BJ (cell line): ENCODE measurements at regions not wholly inside any gene's neighbourhood (a gene's known extent, or its start where the extent isn't known, plus 50 kb on each side); places are given as distances from the start of the nearest gene placed in this dataset.
"Not testable (repeated sequence)": the region's sequence is repeated elsewhere in the genome, so short reads cannot be mapped to it uniquely, and the experiment has no call there.

Source experiments
- CTCF ChIA-PET: fragments of 350-600 bp; formaldehyde crosslinking; extraction: SDS; loops from one replicate; lab custom pipeline; 2021; ENCODE audit warnings: antibody characterized with exemption, inconsistent platforms; lab: Yijun Ruan, JAX
- POLR2A ChIA-PET: fragments of 300-600 bp; sonication (Branson Sonifier 250); formaldehyde crosslinking; extraction: SDS; loops from one replicate; lab custom pipeline; 2021; ENCODE audit warnings: antibody characterized with exemption; lab: Charles Lee
- DNase-seq: peaks from one replicate; pipeline ENCODE4 v3.0.0-alpha.2; 2011; ENCODE audit warnings: low read depth
- H3K27me3 ChIP-seq: 2 replicates; pipeline ENCODE4 v1.6.0; 2011; ENCODE audit warnings: low read length; ENCODE audit not compliant: control insufficient read depth, insufficient read depth
- H3K36me3 ChIP-seq: 2 replicates; pipeline ENCODE4 v1.5.1; 2011; ENCODE audit warnings: low read length; ENCODE audit not compliant: control insufficient read depth, insufficient read depth
- H3K4me3 ChIP-seq: 2 replicates; pipeline ENCODE4 v1.5.1; 2011; ENCODE audit warnings: low read depth, mild to moderate bottlenecking, control low read depth, low read length
- CTCF ChIP-seq: IDR thresholded peaks from 2 replicates; pipeline ENCODE4 v1.5.1; 2011; ENCODE audit warnings: low read depth, mild to moderate bottlenecking, control low read depth, inconsistent platforms, low read length, moderate library complexity; ENCODE audit not compliant: insufficient read depth

- DNase-seq = no peak
- no peak for TF ChIP-seq CTCF
- Histone ChIP-seq H3K27me3 (no peaks in the 10 kb centered on the region), H3K36me3 (no peaks in the 10 kb centered on the region), H3K4me3 (no peak overlapping the region)
- POLR2A ChIA-PET = no interaction called here
- CTCF ChIA-PET = no interaction called here
Measured at GRCh38 chr4:63080934-63081333, 1328.3 kb downstream of the TECRL start.

- ChIA-PET POLR2A (no interaction called here), CTCF (no interaction called here)
- Histone ChIP-seq H3K27me3 (no peaks in the 10 kb centered on the region), H3K4me3 (no peak overlapping the region), H3K36me3 (no peaks in the 10 kb centered on the region)
- DNase-seq = no peak
- TF ChIP-seq CTCF = no peak
Measured at GRCh38 chr4:63063760-63064159, 1345.5 kb downstream of the TECRL start.

GRCh38 chr4:63062891-63063290, 1346.4 kb downstream of the TECRL start:
- DNase-seq, H3K4me3 ChIP-seq, CTCF ChIA-PET, POLR2A ChIA-PET, H3K36me3 ChIP-seq, H3K27me3 ChIP-seq: not testable (repeated sequence)

GRCh38 chr4:63049726-63050125, 1359.5 kb downstream of the TECRL start:
- H3K4me3 ChIP-seq = no peak overlapping the region
- DNase-seq = no peak
- H3K36me3 ChIP-seq = no peaks in the 10 kb centered on the region
- TF ChIP-seq CTCF = no peak
- H3K27me3 ChIP-seq = no peaks in the 10 kb centered on the region
- CTCF ChIA-PET = interaction anchor here (0.5 kb wide), 1 partner anchor 35 kb away, joined by 3 read pairs; no protein-coding TSS in a partner anchor
- POLR2A ChIA-PET = no interaction called here

- TF ChIP-seq CTCF = no peak
- CTCF ChIA-PET = interaction anchor here (0.5 kb wide), 1 partner anchor 36 kb away, joined by 3 read pairs; no protein-coding TSS in a partner anchor
- POLR2A ChIA-PET = no interaction called here
- Histone ChIP-seq H3K36me3 (no peaks in the 10 kb centered on the region), H3K27me3 (no peaks in the 10 kb centered on the region), H3K4me3 (no peak overlapping the region)
- DNase-seq = no peak
Measured at GRCh38 chr4:63049278-63049677, 1360.0 kb downstream of the TECRL start.

GRCh38 chr4:63036159-63036866, 1372.9 kb downstream of the TECRL start:
- ChIA-PET CTCF (interaction anchor here (0.8 kb wide), 1 partner anchor 23 kb away, joined by 3 read pairs; no protein-coding TSS in a partner anchor), POLR2A (no interaction called here)
- no peaks in the 10 kb centered on the region for H3K36me3 ChIP-seq
- no peak for DNase-seq
- no peaks in the 10 kb centered on the region for H3K27me3 ChIP-seq
- H3K4me3 ChIP-seq = no peak overlapping the region
- TF ChIP-seq CTCF = no peak
